ENCODE measurements at regions not wholly inside any gene's neighbourhood (a gene's known extent, or its start where the extent isn't known, plus 50 kb on each side); places are given as distances from the start of the nearest gene placed in this dataset.
"Not testable (repeated sequence)": the region's sequence is repeated elsewhere in the genome, so short reads cannot be mapped to it uniquely, and the experiment has no call there.

GRCh38 chr3:117011687-117012250 lies 302.2 kb downstream of the TUSC7 start:
- DNase-seq: no peak

- DNase-seq: no peak
These were observed 306.8 kb downstream of the TUSC7 start for GRCh38 chr3:117016378-117016777.

GRCh38 chr3:117017135-117017894 lies 307.7 kb downstream of the TUSC7 start:
- DNase-seq: no peak

GRCh38 chr3:117018655-117019054 lies 309.1 kb downstream of the TUSC7 start:
- no peak for DNase-seq

- DNase-seq: peak; percentile 86
These were observed 309.6 kb downstream of the TUSC7 start for GRCh38 chr3:117019082-117019713.

GRCh38 chr3:117026401-117026800 lies 316.8 kb downstream of the TUSC7 start:
- no peak for DNase-seq

GRCh38 chr3:117035745-117036144 lies 326.2 kb downstream of the TUSC7 start:
- DNase-seq: no peak

- no peak for DNase-seq
These were observed 326.8 kb downstream of the TUSC7 start for GRCh38 chr3:117036259-117036799.

GRCh38 chr3:117045143-117045542 lies 335.6 kb downstream of the TUSC7 start:
- DNase-seq: no peak

- DNase-seq: no peak
These were observed 338.5 kb downstream of the TUSC7 start for GRCh38 chr3:117047951-117048705.

- no peak for DNase-seq
These were observed 342.8 kb downstream of the TUSC7 start for GRCh38 chr3:117052395-117052794.

- DNase-seq: no peak
These were observed 345.0 kb downstream of the TUSC7 start for GRCh38 chr3:117054556-117054955.

- DNase-seq: not testable (repeated sequence)
These were observed 347.4 kb downstream of the TUSC7 start for GRCh38 chr3:117056946-117057345.

GRCh38 chr3:117059067-117059955 lies 349.7 kb downstream of the TUSC7 start:
- DNase-seq: peak; percentile 77

GRCh38 chr3:117059956-117060270 lies 350.3 kb downstream of the TUSC7 start:
- DNase-seq: no peak

GRCh38 chr3:117063930-117064329 lies 354.4 kb downstream of the TUSC7 start:
- no peak for DNase-seq

- no peak for DNase-seq
These were observed 358.7 kb downstream of the TUSC7 start for GRCh38 chr3:117068301-117068700.

GRCh38 chr3:117074826-117075225 lies 365.2 kb downstream of the TUSC7 start:
- DNase-seq: no peak

GRCh38 chr3:117079997-117080396 lies 370.4 kb downstream of the TUSC7 start:
- no peak for DNase-seq

GRCh38 chr3:117080872-117081271 lies 371.3 kb downstream of the TUSC7 start:
- DNase-seq: no peak

- no peak for DNase-seq
These were observed 374.7 kb downstream of the TUSC7 start for GRCh38 chr3:117084277-117084676.

GRCh38 chr3:117084739-117085270 lies 375.2 kb downstream of the TUSC7 start:
- no peak for DNase-seq
